HG03342 (cell line): ENCODE measurements at regions not wholly inside any gene's neighbourhood (a gene's known extent, or its start where the extent isn't known, plus 50 kb on each side); places are given as distances from the start of the nearest gene placed in this dataset.

Source experiments
- ATAC-seq: cut with Tn5 transposase; IDR thresholded peaks from one replicate; pipeline ENCODE4 v1.9.1; 2021; ENCODE audit warnings: mild to moderate bottlenecking, moderate library complexity; ENCODE audit not compliant: unreplicated experiment

DNA sequence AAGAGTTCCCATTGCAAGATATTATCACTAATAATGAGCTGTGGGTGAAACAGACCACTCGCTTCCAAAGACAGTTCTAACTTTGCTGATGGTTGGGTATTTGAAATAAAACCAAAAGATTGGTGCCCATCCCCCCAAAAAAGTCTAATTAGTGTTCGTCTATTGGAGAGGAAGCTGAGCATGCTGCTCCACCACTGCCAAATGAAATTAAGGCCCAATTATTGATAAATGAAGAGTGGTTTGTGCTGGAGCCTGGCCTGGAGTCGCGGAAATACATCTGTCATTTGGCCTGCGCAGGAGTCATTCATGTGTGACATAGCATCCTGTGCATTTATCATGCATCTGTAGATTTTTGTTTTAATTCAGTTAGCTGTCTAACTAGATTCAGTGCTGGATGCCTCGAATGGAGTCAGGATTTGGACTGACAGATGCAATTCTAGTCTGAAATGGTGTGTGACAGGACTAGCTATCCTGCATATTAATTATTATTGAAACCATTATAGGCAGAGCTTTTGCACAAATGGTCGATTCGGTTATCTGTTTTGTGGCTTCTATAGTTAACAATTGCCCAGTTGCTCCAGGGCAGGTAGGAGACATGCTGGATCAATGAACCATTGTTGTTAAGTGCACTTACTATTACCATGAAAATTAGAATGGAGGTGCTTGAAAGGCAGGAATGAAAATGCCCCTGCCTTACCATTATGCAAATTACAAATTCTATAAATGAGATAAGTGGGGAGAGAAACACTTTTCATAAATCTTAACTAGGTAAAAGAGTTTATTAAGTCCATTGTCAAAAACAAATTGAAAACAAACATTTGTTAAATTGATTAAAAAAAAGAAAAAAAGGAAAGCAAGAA, 450.4 kb upstream of the TCF4 start:
- ATAC-seq = no peak

DNA sequence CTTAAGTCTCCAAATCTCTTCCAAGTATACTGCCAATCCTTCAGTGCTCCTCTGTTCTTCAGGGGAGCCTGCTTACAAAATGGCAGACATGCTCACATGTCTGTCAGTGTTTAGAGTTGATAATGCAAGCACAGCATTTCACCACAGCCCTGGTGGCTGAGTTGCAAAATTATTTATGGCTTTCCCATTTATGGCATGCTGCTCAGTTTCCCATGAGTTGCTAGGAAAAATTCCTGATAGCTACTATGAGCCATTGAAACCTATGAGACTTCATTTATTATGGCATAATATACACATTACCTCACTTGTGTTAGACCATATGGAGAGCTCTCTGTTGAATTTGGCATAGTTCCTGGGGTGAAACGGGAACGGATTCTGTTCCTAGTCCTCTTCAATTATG, 448.7 kb upstream of the TCF4 start:
- no peak for ATAC-seq

DNA sequence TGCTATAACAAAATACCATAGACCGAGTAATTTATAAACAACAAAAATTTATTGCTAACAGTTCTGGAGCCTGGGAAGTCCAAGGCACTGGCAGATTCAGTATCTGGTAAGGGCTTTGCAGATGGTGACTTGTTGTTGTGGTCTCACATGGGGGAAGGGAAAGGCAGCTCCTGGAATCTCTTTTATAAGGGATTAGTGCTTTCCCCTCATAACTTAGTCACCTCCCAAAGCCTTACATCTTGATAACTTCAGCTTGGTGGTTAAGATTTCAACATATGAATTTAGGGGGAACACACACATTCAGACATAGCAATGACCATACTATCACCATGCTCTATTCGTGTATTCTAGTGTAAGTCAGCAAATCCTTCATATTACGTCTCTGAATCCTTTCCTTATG, 447.6 kb upstream of the TCF4 start:
- ATAC-seq = no peak

DNA sequence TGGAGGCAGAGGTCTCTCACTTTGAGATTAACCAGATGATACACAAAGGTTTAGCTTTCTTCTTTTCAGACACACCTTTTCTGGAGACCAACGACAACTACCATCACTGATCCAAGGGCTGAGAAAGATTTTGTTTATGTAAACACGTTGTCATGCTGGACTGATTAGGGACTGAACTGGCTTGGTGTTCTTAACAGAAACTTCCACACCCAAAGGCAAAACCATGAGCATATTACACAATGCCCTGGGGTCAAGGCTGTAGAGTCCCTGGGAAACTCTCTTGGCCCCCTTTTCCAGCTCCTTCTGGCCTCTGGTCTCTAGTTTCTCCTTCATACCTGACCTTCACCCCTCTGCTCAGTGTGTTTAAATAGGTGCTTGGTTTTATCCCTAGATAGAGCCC, 447.0 kb upstream of the TCF4 start:
- no peak for ATAC-seq

- no peak for ATAC-seq
These were observed 442.1 kb upstream of the TCF4 start for GRCh38 chr18:56030060-56030459.

- ATAC-seq = no peak
These were observed 440.5 kb upstream of the TCF4 start for GRCh38 chr18:56028514-56028913.

DNA sequence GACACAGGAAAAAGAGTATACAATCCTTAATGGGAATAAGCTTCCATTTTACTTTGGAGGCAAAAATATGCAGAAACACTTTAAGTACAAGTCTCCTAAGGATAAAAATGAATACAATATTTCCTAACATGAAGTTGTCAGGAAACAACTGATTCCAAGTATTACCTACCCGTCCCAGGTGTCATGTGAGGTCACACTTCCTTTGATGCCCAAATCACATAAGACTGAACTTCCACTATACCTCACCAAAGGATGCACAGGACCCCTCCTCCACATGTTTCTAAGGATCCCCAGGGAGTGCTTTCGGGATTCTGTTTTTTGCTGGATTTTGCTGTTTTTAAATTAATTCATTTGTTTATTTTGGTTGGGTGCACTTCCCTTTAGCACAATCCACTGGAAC, 438.5 kb upstream of the TCF4 start:
- ATAC-seq = no peak

GRCh38 chr18:56021809-56022195, 433.8 kb upstream of the TCF4 start:
- ATAC-seq = no peak

DNA sequence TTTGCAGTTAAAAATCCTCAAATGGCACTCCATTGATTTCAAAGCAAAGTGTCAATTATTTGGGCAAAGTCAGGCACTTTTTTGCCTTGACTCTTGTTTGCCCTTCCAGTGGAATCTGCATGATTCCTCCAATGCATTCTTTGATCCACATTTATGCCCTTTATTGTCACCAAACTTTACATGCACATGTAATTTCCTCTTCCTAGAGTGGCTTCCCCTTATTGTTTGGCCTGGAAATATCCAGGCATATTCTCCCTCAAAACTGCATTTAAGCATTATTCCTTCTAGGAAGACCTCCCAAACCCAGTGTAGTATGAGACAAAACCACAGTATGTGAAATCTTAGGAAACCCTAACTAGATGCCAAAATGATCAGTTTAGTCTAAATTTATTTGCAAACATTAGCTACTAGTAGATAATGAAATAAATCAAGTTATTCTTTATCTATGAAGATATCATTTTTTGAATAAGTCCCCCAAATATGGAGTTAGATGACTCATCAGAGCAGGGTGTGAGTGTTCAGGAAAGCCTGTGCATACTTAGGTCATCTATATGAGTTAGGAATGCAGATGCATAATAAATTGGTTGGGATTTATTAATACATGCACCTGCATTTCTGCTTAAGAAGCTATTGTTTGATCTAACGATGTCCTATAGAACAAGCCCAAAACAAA, 433.3 kb upstream of the TCF4 start:
- ATAC-seq = no peak

DNA sequence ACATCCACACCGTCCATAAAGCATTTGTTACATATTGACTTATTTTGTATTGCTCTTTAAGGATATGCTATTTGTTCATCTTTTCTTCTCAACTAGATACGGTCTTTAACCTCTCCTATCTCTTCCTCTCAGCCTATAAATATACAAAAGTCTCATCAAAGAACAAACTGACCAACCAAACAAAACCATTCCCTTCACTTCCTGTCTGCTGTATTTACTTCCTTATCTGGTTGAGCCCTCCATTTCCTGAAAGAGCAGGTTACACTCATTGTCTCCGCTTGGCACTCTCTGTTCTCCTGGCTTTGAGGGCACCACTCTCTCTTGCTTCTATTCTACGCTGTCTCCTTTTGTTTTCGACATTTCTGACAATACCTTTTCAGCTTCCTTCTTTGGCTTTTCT, 431.9 kb upstream of the TCF4 start:
- ATAC-seq = no peak

GRCh38 chr18:56019156-56019555, 431.2 kb upstream of the TCF4 start:
- ATAC-seq = no peak

DNA sequence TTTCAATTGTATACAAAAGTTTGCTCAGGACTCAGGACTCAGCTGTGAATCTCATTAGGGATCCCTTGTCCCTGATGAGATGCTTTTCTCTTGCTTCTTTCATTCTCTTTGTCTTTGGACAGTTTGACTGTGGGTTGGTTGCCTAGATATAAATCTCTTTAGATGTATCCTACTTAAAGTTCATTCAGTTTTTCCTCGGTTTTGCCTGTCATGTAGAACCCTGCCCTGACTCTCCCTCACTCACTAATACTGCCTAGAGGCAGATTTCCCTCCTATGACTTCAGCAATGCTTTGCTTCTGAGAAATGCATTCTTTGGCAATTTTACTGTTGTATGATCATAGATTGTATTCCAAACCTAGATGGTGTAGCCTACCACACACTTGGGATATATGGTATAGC, 421.4 kb upstream of the TCF4 start:
- ATAC-seq = no peak

- no peak for ATAC-seq
These were observed 415.7 kb upstream of the TCF4 start for GRCh38 chr18:56003720-56004088.

DNA sequence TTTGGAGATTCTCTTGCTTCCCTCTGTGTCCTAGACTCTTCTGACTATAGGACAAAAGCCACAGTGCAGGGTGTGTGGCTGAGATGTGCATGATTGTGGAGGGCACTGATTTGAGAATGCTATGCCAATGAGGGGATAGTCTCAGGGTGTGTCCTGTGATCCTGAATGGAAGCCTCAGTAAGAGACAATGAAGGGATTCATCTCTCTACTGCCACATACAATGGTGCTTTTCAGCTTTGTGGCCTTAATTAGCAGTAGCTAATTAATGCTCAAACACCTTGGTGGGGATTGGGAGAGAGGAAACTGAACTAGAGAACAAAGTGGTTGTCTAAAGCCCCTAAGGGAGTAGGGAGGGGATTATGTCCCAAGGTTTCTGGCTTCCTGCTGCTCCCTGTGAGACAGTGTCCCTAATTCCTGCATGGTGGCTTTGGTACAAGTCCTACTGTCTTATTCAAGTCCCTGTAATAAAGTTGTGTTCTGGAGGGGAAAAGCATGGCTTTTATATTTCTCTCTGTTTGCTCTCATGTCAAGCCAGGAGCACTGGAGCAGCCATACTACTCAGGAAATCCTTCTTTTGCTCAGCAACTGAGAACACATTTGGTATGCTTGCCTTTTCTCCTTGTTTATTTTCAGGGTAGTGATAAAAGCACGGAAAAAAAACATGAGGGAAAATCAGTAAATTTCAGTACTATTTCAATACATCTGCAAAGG, 415.2 kb upstream of the TCF4 start:
- no peak for ATAC-seq

DNA sequence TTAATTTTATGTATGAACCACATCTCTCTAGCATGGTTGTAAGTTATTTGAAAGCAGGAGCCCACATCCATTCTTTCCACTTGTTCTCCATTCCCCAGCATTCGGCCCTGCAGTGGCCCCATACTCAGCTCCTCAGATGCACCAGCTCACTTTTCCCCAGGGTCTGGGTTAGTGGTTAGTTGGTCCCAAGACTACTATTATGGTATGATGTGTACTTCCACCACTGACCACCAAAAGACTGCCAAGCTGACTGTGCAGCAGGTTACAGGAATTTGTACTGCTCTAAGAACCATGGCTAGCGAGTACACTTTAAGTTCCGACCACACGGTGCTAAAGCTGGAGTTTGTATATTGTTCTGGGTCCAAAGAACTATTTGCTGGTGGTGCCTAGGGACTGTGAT, 413.6 kb upstream of the TCF4 start:
- no peak for ATAC-seq

DNA sequence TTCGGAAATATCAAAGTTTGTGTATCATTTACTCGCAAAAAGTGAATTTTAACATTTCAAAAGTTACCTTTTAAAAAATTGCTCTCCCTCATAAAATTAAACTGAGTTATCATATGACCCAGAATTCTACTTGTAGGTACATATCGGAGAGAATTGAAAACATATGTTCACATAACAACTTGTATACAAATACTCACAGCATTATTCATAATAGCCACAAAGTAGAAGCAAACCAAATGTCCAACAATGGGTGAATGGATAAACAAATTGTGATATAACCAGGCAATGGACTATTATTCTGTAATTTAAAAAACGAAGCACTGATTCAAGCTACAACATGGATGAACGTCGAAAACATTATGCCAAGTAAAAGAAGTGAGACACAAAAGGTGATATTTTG, 412.0 kb upstream of the TCF4 start:
- ATAC-seq = no peak

- ATAC-seq = no peak
These were observed 411.6 kb upstream of the TCF4 start for GRCh38 chr18:55999641-56000040.

DNA sequence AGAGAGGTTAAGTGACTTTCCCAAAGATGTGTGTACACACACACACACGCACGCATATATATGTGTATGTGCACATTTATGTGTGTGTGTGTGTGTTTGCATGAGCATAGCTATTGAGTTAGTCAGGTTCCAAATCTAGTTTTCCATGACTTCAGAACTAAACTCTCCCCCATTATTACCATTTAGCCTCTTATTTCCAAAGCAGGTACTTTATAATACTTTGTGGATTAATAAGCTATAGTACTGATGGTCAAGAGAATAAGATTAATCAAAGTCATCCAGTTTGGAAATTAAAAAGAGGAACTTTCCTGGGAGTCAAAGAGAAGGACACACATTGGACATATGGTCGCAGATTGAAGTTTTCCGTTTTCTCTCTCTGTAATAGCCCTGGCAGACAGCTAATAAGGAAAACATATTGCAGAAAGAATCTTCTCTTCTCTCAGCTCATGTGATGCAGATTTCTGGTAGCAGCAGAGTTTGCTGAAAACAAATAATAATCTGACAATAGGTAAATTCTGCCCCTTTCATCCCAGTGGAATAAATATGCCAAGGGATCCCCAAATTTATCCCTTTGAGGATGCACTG, 410.9 kb upstream of the TCF4 start:
- no peak for ATAC-seq

DNA sequence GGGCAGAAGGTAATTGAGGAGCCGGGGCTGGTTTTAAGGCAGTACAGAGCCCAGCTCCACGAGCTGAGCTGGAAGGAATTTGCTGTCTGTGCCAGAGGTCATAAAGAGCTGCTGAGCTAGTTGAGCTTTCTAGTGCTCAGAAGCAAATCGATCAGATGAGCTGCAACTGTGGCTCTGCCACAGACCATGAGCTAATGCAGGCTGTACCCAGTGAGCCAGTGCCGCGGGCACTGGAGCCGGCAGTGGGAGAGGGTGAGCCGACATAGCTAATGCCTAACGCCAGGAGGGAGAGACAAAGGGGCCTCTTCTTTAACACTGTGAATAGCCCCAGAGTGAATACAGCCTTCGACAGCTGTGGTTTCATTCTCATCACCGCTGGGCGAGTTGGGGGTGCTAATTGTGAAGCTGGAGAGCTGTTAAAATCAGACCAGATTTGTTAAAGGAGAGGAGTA, 410.1 kb upstream of the TCF4 start:
- ATAC-seq = no peak

DNA sequence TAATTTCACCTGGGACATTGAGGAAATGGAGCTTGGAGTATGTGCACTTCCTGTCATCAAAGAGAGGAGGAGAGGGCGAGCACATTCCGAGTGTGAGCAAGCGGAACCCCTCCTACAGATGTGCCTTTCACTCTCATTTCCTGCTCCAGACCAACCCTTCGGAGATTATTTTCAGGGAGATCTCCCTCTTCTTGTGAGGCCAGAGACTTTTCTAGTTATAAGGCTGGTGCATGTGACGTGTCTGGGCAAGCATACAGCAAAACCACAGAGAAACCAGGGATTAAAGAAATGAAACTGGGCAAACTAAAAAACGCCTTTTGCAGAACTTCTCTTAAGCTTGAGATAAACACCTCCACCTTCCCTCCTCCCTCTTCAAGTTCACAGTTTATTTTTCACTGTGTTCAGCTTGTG, 409.2 kb upstream of the TCF4 start:
- ATAC-seq = no peak

- ATAC-seq = no peak
These were observed 408.7 kb upstream of the TCF4 start for GRCh38 chr18:55996717-55997116.

GRCh38 chr18:55990186-55990585, 402.2 kb upstream of the TCF4 start:
- ATAC-seq = no peak
